CD4-positive, alpha-beta memory T cell (primary cell): ENCODE measurements at regions not wholly inside any gene's neighbourhood (a gene's known extent, or its start where the extent isn't known, plus 50 kb on each side); places are given as distances from the start of the nearest gene placed in this dataset.
A peak's percentile ranks its signal among the peaks of the same experiment; 100 is the strongest.
"Not testable (repeated sequence)": the region's sequence is repeated elsewhere in the genome, so short reads cannot be mapped to it uniquely, and the experiment has no call there.

Experiments
- CTCF ChIA-PET: fragments of 350-600 bp; sonication (Branson Sonifier 250); formaldehyde crosslinking; loops from one replicate; lab custom pipeline; 2021; ENCODE audit warnings: inconsistent platforms; ENCODE audit not compliant: partially characterized antibody; lab: Charles Lee
- POLR2A ChIA-PET: fragments of 350-600 bp; sonication (Branson Sonifier 250); formaldehyde crosslinking; loops from one replicate; lab custom pipeline; 2021; ENCODE audit not compliant: partially characterized antibody; lab: Charles Lee
- DNase-seq, 5 donors: peaks; one replicate each; pipeline versions ENCODE4 v3.0.0 to v3.0.0-alpha.2; 2020 to 2022; ENCODE audit warnings: mixed read lengths in 1 of 5
- H3K27ac ChIP-seq: one replicate; pipeline ENCODE4 v1.7.0; 2013; ENCODE audit warnings: low read depth, low read length
- H3K27me3 ChIP-seq: 2 replicates; pipeline ENCODE4 v1.7.0; 2013; ENCODE audit warnings: mild to moderate bottlenecking, low read length, moderate library complexity; ENCODE audit not compliant: insufficient read depth
- H3K36me3 ChIP-seq: 2 replicates; pipeline ENCODE4 v1.7.0; 2013; ENCODE audit warnings: mild to moderate bottlenecking, low read length, moderate library complexity; ENCODE audit not compliant: insufficient read depth
- H3K4me1 ChIP-seq: 2 replicates; pipeline ENCODE4 v1.7.0; 2013; ENCODE audit warnings: mild to moderate bottlenecking, low read length, moderate library complexity; ENCODE audit not compliant: insufficient read depth
- H3K4me3 ChIP-seq, 2 donors: one replicate each; pipeline ENCODE4 v1.7.0; 2013; ENCODE audit warnings: low read length in 2 of 2, mild to moderate bottlenecking in 1 of 2
- H3K9me3 ChIP-seq, 2 donors: one replicate each; pipeline ENCODE4 v1.7.0; 2013; ENCODE audit warnings: low read length in 2 of 2, control low read depth in 1 of 2; ENCODE audit not compliant: control insufficient read depth in 1 of 2
- H3K27ac Mint-ChIP-seq, 7 donors: one replicate each; pipeline ENCODE4 v1.8.0; 2020 to 2021; ENCODE audit warnings: mixed read lengths in 7 of 7, mild to moderate bottlenecking in 6 of 7, inconsistent platforms in 3 of 7, moderate library complexity in 3 of 7
- H3K27me3 Mint-ChIP-seq, 2 donors: one replicate each; pipeline ENCODE4 v1.8.0; 2020 to 2021; ENCODE audit warnings: mixed read lengths in 2 of 2
- H3K36me3 Mint-ChIP-seq, 2 donors: one replicate each; pipeline ENCODE4 v1.8.0; 2020 to 2021; ENCODE audit warnings: mixed read lengths in 2 of 2, inconsistent platforms in 1 of 2, mild to moderate bottlenecking in 1 of 2
- H3K4me1 Mint-ChIP-seq, 4 donors: one replicate each; pipeline ENCODE4 v1.8.0; 2020 to 2021; ENCODE audit warnings: mixed read lengths in 4 of 4, mild to moderate bottlenecking in 1 of 4
- H3K4me3 Mint-ChIP-seq, 8 donors: one replicate each; pipeline ENCODE4 v1.8.0; 2020 to 2021; ENCODE audit warnings: mixed read lengths in 8 of 8, mild to moderate bottlenecking in 7 of 8, moderate library complexity in 6 of 8, inconsistent platforms in 3 of 8
- H3K9me3 Mint-ChIP-seq, 8 donors: one replicate each; pipeline ENCODE4 v1.8.0; 2020 to 2021; ENCODE audit warnings: mixed read lengths in 8 of 8, mild to moderate bottlenecking in 5 of 8, inconsistent platforms in 3 of 8, moderate library complexity in 1 of 8
- intact Hi-C: fragments of 100-400 bp; cut with micrococcal nuclease; formaldehyde crosslinking; loops from one replicate; pipeline ENCODE4 v1.15.1; 2023

- H3K4me3 Mint-ChIP-seq, result no peak overlapping the region
- H3K9me3 Mint-ChIP-seq, result peaks cover 0 to 37% (median 22%) of the 10 kb centered on the region in 8 donors
- H3K27ac ChIP-seq, result no peak overlapping the region
- peaks cover 0 to 12% of the 10 kb centered on the region in 2 donors for H3K9me3 ChIP-seq
- H3K4me3 ChIP-seq, result no peak overlapping the region
- POLR2A ChIA-PET, result no interaction called here
- no peaks in the 10 kb centered on the region for H3K27me3 ChIP-seq
- H3K36me3 ChIP-seq, result no peaks in the 10 kb centered on the region
- CTCF ChIA-PET, result no interaction called here
- H3K4me1 Mint-ChIP-seq, result no peaks in the 10 kb centered on the region
- DNase-seq, result no peak
- peaks cover 0 to 6% of the 10 kb centered on the region in 2 donors for H3K27me3 Mint-ChIP-seq
- intact Hi-C loops, result no loop called here
- H3K4me1 ChIP-seq, result no peaks in the 10 kb centered on the region
- no peak overlapping the region for H3K27ac Mint-ChIP-seq
- no peaks in the 10 kb centered on the region for H3K36me3 Mint-ChIP-seq
Measured at GRCh38 chr4:13821522-13821921, 194.0 kb upstream of the BOD1L1 start.

DNA sequence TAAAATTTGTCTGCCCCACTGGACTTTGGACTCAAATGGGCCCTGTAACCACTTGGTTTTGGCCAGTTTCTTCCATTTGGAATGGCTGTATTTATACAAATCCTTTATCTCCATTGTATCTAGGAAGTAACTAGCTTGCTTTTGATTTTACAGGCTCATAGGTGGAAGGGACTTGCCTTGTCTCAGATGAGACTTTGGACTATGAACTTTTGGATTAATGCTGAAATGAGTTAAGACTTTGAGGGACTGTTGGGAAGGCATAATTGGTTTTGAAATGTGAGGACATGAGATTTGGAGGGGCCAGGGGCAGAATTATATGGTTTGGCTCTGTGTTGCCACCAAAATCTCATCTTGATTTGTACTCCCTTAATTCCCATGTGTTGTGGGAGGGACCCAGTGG lies 198.3 kb upstream of the BOD1L1 start:
- H3K27ac Mint-ChIP-seq, H3K27me3 ChIP-seq, H3K4me3 ChIP-seq, H3K4me3 Mint-ChIP-seq, POLR2A ChIA-PET, H3K27me3 Mint-ChIP-seq, H3K27ac ChIP-seq, H3K4me1 ChIP-seq, CTCF ChIA-PET, DNase-seq, H3K4me1 Mint-ChIP-seq, H3K36me3 ChIP-seq, intact Hi-C loops, H3K36me3 Mint-ChIP-seq: not testable (repeated sequence)
- H3K9me3 Mint-ChIP-seq, result peaks cover 0 to 30% (median 19%) of the 10 kb centered on the region in 8 donors
- peaks cover 0 to 12% of the 10 kb centered on the region in 2 donors for H3K9me3 ChIP-seq

DNA sequence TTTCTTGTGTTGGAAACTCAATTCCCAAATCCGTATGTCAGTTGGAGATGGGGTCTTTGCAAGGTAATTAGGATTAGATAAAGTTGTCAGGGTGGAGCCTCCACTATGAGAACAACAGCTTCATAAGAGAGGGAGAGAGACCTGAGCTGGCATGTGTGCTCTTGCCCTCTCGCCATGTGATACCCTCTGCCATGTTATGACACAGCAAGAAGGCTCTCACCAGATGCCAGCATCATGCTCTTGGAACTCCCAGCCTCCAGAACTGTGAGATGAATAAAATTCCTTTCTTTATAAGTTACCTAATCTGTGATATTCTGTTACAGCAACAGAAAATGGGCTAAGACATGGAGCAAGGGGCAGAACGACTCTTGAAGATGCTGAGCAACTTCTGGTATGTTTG lies 201.9 kb upstream of the BOD1L1 start:
- Mint-ChIP-seq H3K4me1 (no peaks in the 10 kb centered on the region), H3K36me3 (no peaks in the 10 kb centered on the region), H3K9me3 (peaks cover 0 to 13% (median 6%) of the 10 kb centered on the region in 8 donors), H3K27ac (no peak overlapping the region), H3K27me3 (no peaks in the 10 kb centered on the region), H3K4me3 (no peak overlapping the region)
- Histone ChIP-seq H3K36me3 (no peaks in the 10 kb centered on the region), H3K27ac (no peak overlapping the region), H3K4me1 (no peaks in the 10 kb centered on the region), H3K27me3 (no peaks in the 10 kb centered on the region), H3K4me3 (no peak overlapping the region), H3K9me3 (peaks cover 0 to 2% of the 10 kb centered on the region in 2 donors)
- intact Hi-C loops, result no loop called here
- CTCF ChIA-PET, result no interaction called here
- POLR2A ChIA-PET, result no interaction called here
- DNase-seq, result no peak

DNA sequence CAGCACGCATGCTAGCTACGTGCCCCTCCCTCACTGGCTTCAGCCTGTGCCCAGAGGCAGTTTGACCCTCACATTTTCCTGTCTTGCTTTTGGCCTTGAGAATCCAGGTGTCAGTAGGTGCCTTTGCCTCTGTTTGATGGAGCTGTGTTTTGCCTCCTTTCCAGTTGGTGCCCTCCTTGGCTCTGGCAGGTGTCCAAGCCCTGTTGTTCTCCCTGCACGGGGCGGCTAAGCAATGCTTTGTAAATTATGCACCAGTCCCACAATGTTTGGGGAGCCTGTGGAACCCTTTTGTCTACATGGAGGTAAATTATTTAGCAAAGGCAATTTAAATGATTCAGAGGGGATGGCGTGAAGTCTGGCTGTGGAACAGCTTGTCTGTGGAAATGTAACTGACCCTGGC lies 202.9 kb upstream of the BOD1L1 start:
- no peak for DNase-seq
- Histone ChIP-seq H3K36me3 (no peaks in the 10 kb centered on the region), H3K27me3 (no peaks in the 10 kb centered on the region), H3K4me3 (no peak overlapping the region), H3K4me1 (no peaks in the 10 kb centered on the region), H3K9me3 (no peaks in the 10 kb centered on the region), H3K27ac (no peak overlapping the region)
- peaks cover 0 to 7% (median 2%) of the 10 kb centered on the region in 8 donors for H3K9me3 Mint-ChIP-seq
- H3K27me3 Mint-ChIP-seq, result no peaks in the 10 kb centered on the region
- H3K4me1 Mint-ChIP-seq, result no peaks in the 10 kb centered on the region
- H3K36me3 Mint-ChIP-seq, result no peaks in the 10 kb centered on the region
- intact Hi-C loops, result no loop called here
- no peak overlapping the region for H3K4me3 Mint-ChIP-seq
- POLR2A ChIA-PET, result no interaction called here
- no peak overlapping the region for H3K27ac Mint-ChIP-seq
- CTCF ChIA-PET, result no interaction called here

GRCh38 chr4:13833171-13833804 lies 205.8 kb upstream of the BOD1L1 start:
- intact Hi-C loops, result no loop called here
- Histone ChIP-seq H3K27ac (no peak overlapping the region), H3K36me3 (no peaks in the 10 kb centered on the region), H3K27me3 (no peaks in the 10 kb centered on the region), H3K4me1 (no peaks in the 10 kb centered on the region), H3K4me3 (no peak overlapping the region), H3K9me3 (no peaks in the 10 kb centered on the region)
- Mint-ChIP-seq H3K27ac (peak overlapping the region in 1 of 7 donors; percentile 41), H3K27me3 (no peaks in the 10 kb centered on the region), H3K36me3 (no peaks in the 10 kb centered on the region), H3K9me3 (peaks cover 0 to 2% (median 0%) of the 10 kb centered on the region in 8 donors), H3K4me3 (no peak overlapping the region), H3K4me1 (no peaks in the 10 kb centered on the region)
- CTCF ChIA-PET, result no interaction called here
- no peak for DNase-seq
- POLR2A ChIA-PET, result no interaction called here

DNA sequence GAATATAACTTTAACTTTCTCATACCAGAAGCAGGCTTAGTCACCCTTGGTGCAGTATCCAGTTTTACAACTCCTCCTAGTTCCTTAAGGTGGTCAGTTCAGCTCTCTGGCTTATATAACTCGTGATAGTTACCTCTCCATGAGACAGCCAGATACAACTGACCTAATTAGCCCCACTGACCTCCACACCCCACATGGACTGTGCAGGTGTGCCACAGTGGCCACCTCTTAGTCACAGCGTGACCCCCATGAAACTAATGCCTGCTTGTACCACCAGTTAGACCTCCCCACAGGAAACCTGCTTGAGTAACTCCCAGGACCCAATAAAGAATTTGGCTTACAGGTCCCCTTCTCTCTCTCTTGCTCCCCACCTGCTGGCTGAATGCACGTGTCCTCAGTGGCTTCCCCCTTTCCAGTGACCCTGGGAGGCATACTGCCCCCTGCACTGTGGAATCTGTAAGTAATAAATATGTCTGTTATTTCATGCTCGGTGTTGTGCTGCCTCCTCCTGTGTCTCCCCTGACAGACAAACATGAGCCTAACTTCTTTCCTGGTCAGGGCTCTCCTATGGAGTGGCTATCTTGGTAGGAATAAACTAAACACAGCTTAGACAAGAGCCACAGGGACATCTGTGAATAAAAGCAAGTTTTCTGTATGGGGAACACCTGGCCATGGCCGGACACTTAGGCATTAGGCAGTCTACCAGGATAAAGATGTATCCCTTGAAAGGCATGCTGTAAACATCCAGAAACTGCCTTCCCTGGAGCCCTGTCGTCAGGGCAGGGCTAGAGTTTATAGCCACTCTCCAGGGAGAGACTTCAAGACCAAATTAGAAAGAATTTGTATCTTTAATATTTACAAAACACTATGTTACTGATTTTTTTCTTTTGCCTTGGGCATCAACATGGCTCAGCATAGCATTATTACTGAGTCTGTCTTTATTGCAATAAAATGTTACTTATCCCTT lies 209.7 kb upstream of the BOD1L1 start:
- Histone ChIP-seq H3K9me3 (no peaks in the 10 kb centered on the region), H3K4me3 (no peak overlapping the region), H3K27ac (no peak overlapping the region), H3K27me3 (no peaks in the 10 kb centered on the region), H3K36me3 (no peaks in the 10 kb centered on the region), H3K4me1 (no peaks in the 10 kb centered on the region)
- H3K27me3 Mint-ChIP-seq, result no peaks in the 10 kb centered on the region
- no peak overlapping the region for H3K27ac Mint-ChIP-seq
- H3K4me3 Mint-ChIP-seq, result no peak overlapping the region
- ChIA-PET POLR2A (no interaction called here), CTCF (no interaction called here)
- H3K36me3 Mint-ChIP-seq, result no peaks in the 10 kb centered on the region
- H3K4me1 Mint-ChIP-seq, result no peaks in the 10 kb centered on the region
- no peak for DNase-seq
- intact Hi-C loops, result no loop called here
- peaks cover 0 to 4% (median under 1%) of the 10 kb centered on the region in 8 donors for H3K9me3 Mint-ChIP-seq

GRCh38 chr4:13840502-13841190 lies 213.1 kb upstream of the BOD1L1 start:
- Histone ChIP-seq H3K27me3 (no peaks in the 10 kb centered on the region), H3K9me3 (no peaks in the 10 kb centered on the region), H3K4me3 (no peak overlapping the region), H3K4me1 (no peaks in the 10 kb centered on the region), H3K36me3 (no peaks in the 10 kb centered on the region), H3K27ac (no peak overlapping the region)
- H3K36me3 Mint-ChIP-seq, result no peaks in the 10 kb centered on the region
- intact Hi-C loops, result no loop called here
- ChIA-PET POLR2A (no interaction called here), CTCF (no interaction called here)
- H3K27me3 Mint-ChIP-seq, result no peaks in the 10 kb centered on the region
- H3K9me3 Mint-ChIP-seq, result peaks cover 0 to 4% (median 0%) of the 10 kb centered on the region in 8 donors
- no peak for DNase-seq
- no peak overlapping the region for H3K4me3 Mint-ChIP-seq
- H3K27ac Mint-ChIP-seq, result no peak overlapping the region
- no peaks in the 10 kb centered on the region for H3K4me1 Mint-ChIP-seq
